GM12878 (cell line): ENCODE measurements at regions not wholly inside any gene's neighbourhood (a gene's known extent, or its start where the extent isn't known, plus 50 kb on each side); places are given as distances from the start of the nearest gene placed in this dataset.

Experiments used
- ASH2L ChIP-seq: fragments of 300-600, 200-600 bp; sonication (generic); IDR thresholded peaks from 2 replicates; pipeline ENCODE4 v1.6.1; 2017; ENCODE audit warnings: low read depth, mild to moderate bottlenecking, borderline replicate concordance
- CUX1 ChIP-seq: IDR thresholded peaks from 2 replicates; pipeline ENCODE4 v1.6.1; 2012; ENCODE audit warnings: improper control_type of control experiment, low read depth, low read length; ENCODE audit not compliant: insufficient replicate concordance
- EP300 ChIP-seq, 2 experiments: fragments of 150-350 bp in 1 of 2; IDR thresholded peaks; 2 replicates each; pipeline ENCODE4 v1.6.1; 2011 to 2012; ENCODE audit warnings: low read depth in 2 of 2, low read length in 2 of 2, borderline replicate concordance in 1 of 2, improper control_type of control experiment in 1 of 2, inconsistent platforms in 1 of 2; ENCODE audit not compliant: control insufficient read depth in 1 of 2
- HSF1 ChIP-seq: fragments of 150-350 bp; IDR thresholded peaks from 2 replicates; pipeline ENCODE4 v1.6.1; 2014; ENCODE audit warnings: mild to moderate bottlenecking, low read depth, low read length
- MXI1 ChIP-seq: fragments of 150-350 bp; IDR thresholded peaks from 2 replicates; pipeline ENCODE4 v1.6.1; 2011; ENCODE audit warnings: low read depth, mild to moderate bottlenecking, inconsistent platforms, low read length, improper control_type of control experiment
- NRF1 ChIP-seq: conservative IDR thresholded peaks from 2 replicates; pipeline ENCODE4 v1.6.1; 2011; ENCODE audit warnings: mild to moderate bottlenecking, low read depth, low read length, improper control_type of control experiment
- RELB ChIP-seq: fragments of 450-650 bp; IDR thresholded peaks from 2 replicates; pipeline ENCODE4 v1.6.1; 2017; ENCODE audit warnings: low read depth, mild to moderate bottlenecking, moderate library complexity
- RUNX3 ChIP-seq: IDR thresholded peaks from 2 replicates; pipeline ENCODE4 v1.6.1; 2012; ENCODE audit warnings: low read length, inconsistent platforms
- SMC3 ChIP-seq: IDR thresholded peaks from 2 replicates; pipeline ENCODE4 v1.6.1; 2011; ENCODE audit warnings: low read length, improper control_type of control experiment, borderline replicate concordance
- SP1 ChIP-seq: IDR thresholded peaks from one replicate; pipeline ENCODE4 v1.6.1; 2011; ENCODE audit warnings: low read depth, low read length
- SUZ12 ChIP-seq: fragments of 200-600 bp; sonication (generic); IDR thresholded peaks from one replicate; pipeline ENCODE4 v1.6.1; 2018; ENCODE audit warnings: antibody characterized with exemption, mild to moderate bottlenecking; ENCODE audit not compliant: unreplicated experiment
- TARDBP ChIP-seq: IDR thresholded peaks from 2 replicates; pipeline ENCODE4 v1.6.1; 2016; ENCODE audit warnings: borderline replicate concordance
- ZBTB4 ChIP-seq: fragments of 450-650 bp; formaldehyde crosslinking; IDR thresholded peaks from 2 replicates; pipeline ENCODE4 v1.4.0; 2022; ENCODE audit warnings: mild to moderate bottlenecking, moderate library complexity
- ZZZ3 ChIP-seq: IDR thresholded peaks from 2 replicates; pipeline ENCODE4 v1.6.1; 2011; ENCODE audit warnings: low read depth; ENCODE audit not compliant: control insufficient read depth, insufficient read length
- TF ChIP-seq, protein P1 (sequence below): fragments of 450-650 bp; conservative IDR thresholded peaks from 2 replicates; pipeline ENCODE4 v1.6.1; 2017; ENCODE audit warnings: mild to moderate bottlenecking, moderate library complexity

- TF ChIP-seq HSF1 (peak; percentile 72; the same call in 1 of the 2 replicates), SP1 (no peak), RELB (peak; percentile 40; the same call in 1 of the 2 replicates), SMC3 (no peak), MXI1 (no peak), NRF1 (no peak), ZZZ3 (no peak), ASH2L (no peak), RUNX3 (peak; percentile 38), CUX1 (no peak), TARDBP (no peak), ZBTB4 (CRISPR knock-in tag) (no peak), SUZ12 (no peak), EP300 (IDR thresholded peaks at IDR 0.05; ENCODE audit: borderline replicate concordance in 1 of 2, control insufficient read depth in 1 of 2, low read depth in 2 of 2, low read length in 2 of 2) (peak in 1 of 2 experiments; percentile 63; a peak in 2 of 4 replicates)
- TF ChIP-seq, protein P1, sequence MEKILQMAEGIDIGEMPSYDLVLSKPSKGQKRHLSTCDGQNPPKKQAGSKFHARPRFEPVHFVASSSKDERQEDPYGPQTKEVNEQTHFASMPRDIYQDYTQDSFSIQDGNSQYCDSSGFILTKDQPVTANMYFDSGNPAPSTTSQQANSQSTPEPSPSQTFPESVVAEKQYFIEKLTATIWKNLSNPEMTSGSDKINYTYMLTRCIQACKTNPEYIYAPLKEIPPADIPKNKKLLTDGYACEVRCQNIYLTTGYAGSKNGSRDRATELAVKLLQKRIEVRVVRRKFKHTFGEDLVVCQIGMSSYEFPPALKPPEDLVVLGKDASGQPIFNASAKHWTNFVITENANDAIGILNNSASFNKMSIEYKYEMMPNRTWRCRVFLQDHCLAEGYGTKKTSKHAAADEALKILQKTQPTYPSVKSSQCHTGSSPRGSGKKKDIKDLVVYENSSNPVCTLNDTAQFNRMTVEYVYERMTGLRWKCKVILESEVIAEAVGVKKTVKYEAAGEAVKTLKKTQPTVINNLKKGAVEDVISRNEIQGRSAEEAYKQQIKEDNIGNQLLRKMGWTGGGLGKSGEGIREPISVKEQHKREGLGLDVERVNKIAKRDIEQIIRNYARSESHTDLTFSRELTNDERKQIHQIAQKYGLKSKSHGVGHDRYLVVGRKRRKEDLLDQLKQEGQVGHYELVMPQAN: no peak
Observed at GRCh38 chr5:53820802-53821171, 260.3 kb downstream of the NDUFS4 start (continued).
